Spleen (tissue), 7 donors: ENCODE measurements at regions not wholly inside any gene's neighbourhood (a gene's known extent, or its start where the extent isn't known, plus 50 kb on each side); places are given as distances from the start of the nearest gene placed in this dataset.

Source experiments
- CTCF ChIP-seq, 11 experiments: fragments of 200-600 bp in 7 of 11; fragments of 450-650 bp in 4 of 11; sonication (generic) in 4 of 11; IDR thresholded peaks in 8 of 11; conservative IDR thresholded peaks in 3 of 11; 1 replicate in 7 of 11; 2 replicates in 4 of 11; pipeline versions ENCODE4 v1.4.0 to v1.8.0; 2016 to 2021; ENCODE audit warnings: antibody characterized with exemption in 11 of 11, inconsistent platforms in 4 of 11, mild to moderate bottlenecking in 1 of 11
- POLR2A ChIP-seq, 3 donors: fragments of 450-650 bp; IDR thresholded peaks; one replicate each; pipeline ENCODE4 v1.5.1; 2017; ENCODE audit warnings: antibody characterized with exemption in 3 of 3, mild to moderate bottlenecking in 1 of 3
- donor health status: DM: no; HTN: no; CAD: no; lungs with moderate emphysema.
- donor health status: DM: no; HTN: no; CAD: no.
- donor health status: DM: no; HTN: no; CAD: no.

GRCh38 chr10:63901228-63901627, 380.0 kb downstream of the REEP3 start:
- TF ChIP-seq CTCF (IDR thresholded peaks at IDR 0.05 in 8 of 11, conservative IDR thresholded peaks at IDR 0.05 in 3 of 11) (no peak), POLR2A (IDR thresholded peaks at IDR 0.05) (no peak)
